IMR-90 (cell line): ENCODE measurements at regions not wholly inside any gene's neighbourhood (a gene's known extent, or its start where the extent isn't known, plus 50 kb on each side); places are given as distances from the start of the nearest gene placed in this dataset.

Experiments
- CTCF ChIP-seq: conservative IDR thresholded peaks from 2 replicates; pipeline ENCODE4 v1.5.1; 2012; ENCODE audit warnings: mild to moderate bottlenecking, low read depth, low read length, improper control_type of control experiment
- FOS ChIP-seq: fragments of 150-350 bp; IDR thresholded peaks from 2 replicates; pipeline ENCODE4 v1.6.1; 2016; ENCODE audit warnings: low read depth, low read length
- MAFK ChIP-seq: IDR thresholded peaks from 2 replicates; pipeline ENCODE4 v1.6.1; 2012; ENCODE audit warnings: low read depth, low read length, improper control_type of control experiment
- MXI1 ChIP-seq: IDR thresholded peaks from 2 replicates; pipeline ENCODE4 v1.6.1; 2012; ENCODE audit warnings: low read depth, mild to moderate bottlenecking, low read length, moderate library complexity, borderline replicate concordance
- NFE2L2 ChIP-seq: fragments of 150-350 bp; IDR thresholded peaks from 2 replicates; pipeline ENCODE4 v1.6.1; 2016; ENCODE audit warnings: low read depth, mild to moderate bottlenecking, low read length
- POLR2A ChIP-seq: IDR thresholded peaks from 2 replicates; pipeline ENCODE4 v1.6.1; 2012; ENCODE audit warnings: mild to moderate bottlenecking, low read depth, low read length
- RFX5 ChIP-seq: IDR thresholded peaks from 2 replicates; pipeline ENCODE4 v1.8.0; 2012; ENCODE audit warnings: low read depth, mild to moderate bottlenecking, low read length, moderate library complexity

GRCh38 chr3:161682715-161683114, 186.1 kb downstream of the OTOL1 start:
- TF ChIP-seq CTCF (no peak), RFX5 (no peak), FOS (no peak), MXI1 (no peak), NFE2L2 (no peak), POLR2A (no peak), MAFK (no peak)
